Mammary epithelial cell (primary cell): ENCODE measurements at regions not wholly inside any gene's neighbourhood (a gene's known extent, or its start where the extent isn't known, plus 50 kb on each side); places are given as distances from the start of the nearest gene placed in this dataset.

Experiments
- CTCF ChIP-seq, 2 donors: IDR thresholded peaks in 1 of 2; conservative IDR thresholded peaks in 1 of 2; 2 replicates each; pipeline ENCODE4 v1.5.1; 2011 to 2012; ENCODE audit warnings: inconsistent platforms in 2 of 2, low read length in 2 of 2, mild to moderate bottlenecking in 2 of 2, control low read depth in 1 of 2, low read depth in 1 of 2; ENCODE audit not compliant: insufficient read depth in 1 of 2; ENCODE audit errors: extremely low read depth in 1 of 2
- EZH2 ChIP-seq: IDR thresholded peaks from 2 replicates; pipeline ENCODE4 v1.6.1; 2012; ENCODE audit warnings: low read length, inconsistent platforms, borderline replicate concordance

GRCh38 chr2:603869-604268 lies 73.3 kb downstream of the TMEM18 start:
- TF ChIP-seq CTCF (conservative IDR thresholded peaks at IDR 0.05 in 1 of 2, IDR thresholded peaks at IDR 0.05 in 1 of 2; ENCODE audit: extremely low read depth in 1 of 2, insufficient read depth in 1 of 2, low read depth in 1 of 2, low read length in 2 of 2) (no peak), EZH2 (no peak)
